NCI-H2227 treated with DMSO at 0.1 percent for 48 hours (cell line): ENCODE measurements at regions not wholly inside any gene's neighbourhood (a gene's known extent, or its start where the extent isn't known, plus 50 kb on each side); places are given as distances from the start of the nearest gene placed in this dataset.
A peak's percentile ranks its signal among the peaks of the same experiment; 100 is the strongest.
"Not testable (repeated sequence)": the region's sequence is repeated elsewhere in the genome, so short reads cannot be mapped to it uniquely, and the experiment has no call there.

Source experiments
- DNase-seq: peaks from one replicate; lab custom pipeline; 2025; lab: John Stamatoyannopoulos, UW

- DNase-seq = no peak
Observed at GRCh38 chr3:194042927-194043326, 93.0 kb upstream of the HES1 start.

GRCh38 chr3:194043516-194043915 lies 92.4 kb upstream of the HES1 start:
- DNase-seq = no peak

- DNase-seq = no peak
Observed at GRCh38 chr3:194045289-194045688, 90.7 kb upstream of the HES1 start.

GRCh38 chr3:194045919-194046318 lies 90.0 kb upstream of the HES1 start:
- DNase-seq = no peak

- DNase-seq = no peak
Observed at GRCh38 chr3:194046531-194046930, 89.4 kb upstream of the HES1 start.

DNA sequence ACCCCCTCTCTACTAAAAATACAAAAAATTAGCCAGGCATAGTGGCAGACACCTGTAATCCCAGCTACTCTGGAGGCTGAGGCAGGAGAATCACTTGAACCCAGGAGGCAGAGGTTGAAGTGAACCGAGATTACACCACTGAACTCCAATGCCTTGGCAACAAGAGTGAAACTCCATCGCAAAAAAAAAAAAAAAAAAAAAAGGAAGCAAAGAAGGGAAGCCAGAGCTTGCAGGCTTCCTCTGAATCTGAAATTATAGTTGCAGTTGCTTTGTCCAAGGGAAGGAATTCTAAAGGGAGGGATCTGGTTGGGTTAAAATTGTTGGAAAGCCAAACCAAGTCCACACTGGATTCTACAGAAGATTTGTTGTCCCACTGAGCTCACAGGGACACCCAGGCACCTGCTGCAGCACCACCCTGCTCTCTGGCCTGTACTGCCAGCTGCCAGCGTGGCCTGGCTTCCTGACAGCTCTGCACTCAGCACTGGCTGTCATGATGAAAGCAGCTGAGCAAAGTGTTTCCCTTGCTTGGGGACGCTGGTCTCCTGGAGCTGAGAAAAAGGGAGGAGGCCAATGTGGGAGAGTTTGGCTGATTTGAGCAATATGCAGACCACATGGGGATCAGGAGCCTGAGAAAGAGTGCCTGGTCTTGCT lies 88.8 kb upstream of the HES1 start:
- no peak for DNase-seq

DNA sequence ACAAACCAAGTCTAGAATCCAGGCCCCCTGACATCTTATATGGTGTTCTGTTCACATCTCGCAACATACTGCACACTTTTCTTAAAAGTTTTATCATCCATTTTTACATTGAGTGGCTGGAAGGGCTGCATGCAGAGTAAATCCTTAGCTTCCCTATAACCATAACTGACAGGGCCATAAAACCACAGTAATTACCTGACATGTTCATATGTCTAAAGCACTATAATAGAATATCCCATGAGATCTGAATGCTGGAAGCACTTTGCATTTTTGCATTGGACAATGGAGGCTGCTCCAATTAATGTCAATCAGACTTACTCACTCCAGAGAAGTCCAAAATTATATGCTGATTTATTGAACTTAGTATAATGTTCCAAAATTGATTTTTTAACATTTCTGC lies 86.6 kb upstream of the HES1 start:
- DNase-seq = no peak

GRCh38 chr3:194050782-194051320 lies 85.1 kb upstream of the HES1 start:
- DNase-seq = no peak

GRCh38 chr3:194051366-194052149 lies 84.4 kb upstream of the HES1 start:
- peak; percentile 82 for DNase-seq

DNA sequence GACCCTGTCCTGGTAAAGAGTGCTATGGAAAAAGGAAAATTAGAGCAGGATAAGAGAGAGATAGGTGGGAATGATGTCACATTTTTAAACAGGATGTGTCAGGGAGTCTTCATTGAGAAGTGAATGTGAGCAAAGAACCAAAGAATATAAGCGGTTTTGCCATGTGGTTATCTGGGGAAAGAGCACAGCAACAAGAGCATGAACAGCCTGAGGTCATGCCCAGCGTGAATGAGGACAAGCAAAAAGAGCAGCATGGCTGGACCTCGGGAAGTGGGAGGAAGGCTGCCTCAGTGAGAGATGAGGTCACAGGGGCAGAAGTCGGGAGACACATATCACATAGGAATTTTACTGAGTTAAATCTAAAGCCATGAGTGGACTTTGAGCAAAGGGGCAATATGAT lies 82.8 kb upstream of the HES1 start:
- no peak for DNase-seq

DNA sequence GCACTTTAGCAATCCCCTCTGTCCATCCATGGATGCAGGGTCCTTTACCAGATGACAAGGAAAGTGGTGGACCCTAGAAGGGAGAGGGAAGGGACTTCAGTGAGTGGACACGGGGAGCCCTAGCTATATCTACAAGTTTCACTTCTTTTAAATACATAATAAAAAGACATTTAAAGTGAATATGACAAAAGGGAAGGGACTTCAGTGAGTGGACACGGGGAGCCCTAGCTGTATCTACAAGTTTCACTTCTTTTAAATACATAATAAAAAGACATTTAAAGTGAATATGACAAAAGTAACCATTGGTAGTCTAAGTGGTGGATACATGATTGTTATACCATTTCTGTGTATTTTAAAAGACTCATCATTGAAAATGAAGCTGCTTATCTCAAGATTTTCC lies 81.9 kb upstream of the HES1 start:
- DNase-seq = no peak

- no peak for DNase-seq
Observed at GRCh38 chr3:194054540-194054939, 81.4 kb upstream of the HES1 start.

GRCh38 chr3:194054961-194055360 lies 81.0 kb upstream of the HES1 start:
- no peak for DNase-seq

GRCh38 chr3:194056323-194056722 lies 79.6 kb upstream of the HES1 start:
- DNase-seq = not testable (repeated sequence)

DNA sequence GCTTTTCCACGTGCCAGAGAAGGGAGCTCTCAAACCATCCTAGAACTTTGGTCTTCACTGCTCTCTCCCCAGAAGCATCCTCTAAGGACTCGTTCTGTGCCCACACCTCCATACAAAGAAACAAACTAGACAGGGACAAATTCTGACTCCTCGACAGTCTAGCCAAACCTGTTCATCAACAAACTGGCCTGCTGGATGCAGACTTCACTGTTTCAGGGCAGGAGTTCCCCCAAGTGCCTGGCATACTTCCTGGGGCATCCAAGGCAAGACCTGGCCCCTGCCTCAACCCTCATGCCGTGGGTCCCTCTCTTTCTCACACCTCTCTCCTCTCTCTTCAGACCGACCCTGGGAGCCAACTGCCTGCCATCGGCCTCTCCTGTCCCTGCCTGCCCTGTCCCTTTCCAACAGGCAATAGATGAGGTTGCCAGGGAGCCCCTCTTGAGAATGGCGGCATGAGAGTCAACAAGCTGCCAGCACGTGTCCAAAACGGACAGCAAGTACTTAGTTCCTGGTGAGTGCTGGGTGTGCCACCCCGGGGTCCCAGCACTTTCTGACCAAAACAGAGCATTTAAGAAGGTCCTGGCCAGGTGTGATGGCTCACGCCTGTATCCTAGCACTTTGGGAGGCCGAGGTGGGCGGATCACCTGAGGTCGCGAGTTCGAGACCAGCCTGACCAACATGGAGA lies 79.1 kb upstream of the HES1 start:
- DNase-seq = no peak

DNA sequence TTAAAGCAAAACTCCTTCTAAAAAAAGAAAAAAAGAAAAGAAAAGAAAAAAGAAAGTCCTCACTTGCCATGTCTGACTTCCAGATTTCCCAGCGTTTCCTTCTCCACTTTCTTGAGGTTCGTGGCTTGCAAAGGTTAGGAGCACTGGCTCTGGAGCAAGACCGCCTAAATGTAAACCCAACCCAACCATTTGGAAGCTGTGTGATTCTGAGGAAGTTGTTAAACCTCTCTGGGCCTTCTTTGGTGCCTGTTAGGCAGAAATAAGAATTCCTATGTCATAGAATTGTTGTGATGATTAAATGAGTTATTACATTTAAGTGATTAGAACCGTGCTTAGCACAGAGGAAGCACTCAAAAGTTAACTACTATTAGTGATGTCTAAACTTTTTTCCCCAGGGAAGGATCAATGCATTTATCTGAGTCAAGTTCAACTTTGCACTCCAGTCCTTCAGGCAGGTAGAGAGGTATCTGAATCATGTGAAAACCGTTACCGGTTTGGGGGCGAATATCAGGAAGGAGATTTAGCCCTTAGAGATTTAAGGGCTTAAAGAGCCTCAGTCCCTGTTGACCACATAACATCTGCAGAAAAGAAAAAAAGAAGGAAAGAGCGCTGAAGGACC lies 78.3 kb upstream of the HES1 start:
- DNase-seq = no peak

DNA sequence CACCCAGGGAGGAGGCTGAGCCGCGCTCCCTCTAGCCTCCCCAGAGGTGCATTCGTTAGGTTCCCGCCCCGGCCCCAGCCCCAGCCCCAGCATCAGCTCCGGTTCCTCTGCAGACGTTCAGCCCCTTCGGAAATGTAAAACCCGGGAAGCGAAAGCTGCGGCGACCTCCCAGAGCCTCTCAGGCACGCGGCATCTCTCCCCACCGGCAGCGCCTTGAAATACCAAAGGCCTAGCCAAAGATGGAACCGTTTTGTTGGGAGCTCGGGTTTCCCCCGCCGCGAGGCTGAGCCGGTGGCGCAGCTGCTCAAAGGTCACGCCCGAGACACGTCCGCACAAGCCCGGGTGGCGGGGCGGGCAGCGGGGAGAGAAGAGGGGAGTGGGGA lies 77.8 kb upstream of the HES1 start:
- peak; percentile 45 for DNase-seq

DNA sequence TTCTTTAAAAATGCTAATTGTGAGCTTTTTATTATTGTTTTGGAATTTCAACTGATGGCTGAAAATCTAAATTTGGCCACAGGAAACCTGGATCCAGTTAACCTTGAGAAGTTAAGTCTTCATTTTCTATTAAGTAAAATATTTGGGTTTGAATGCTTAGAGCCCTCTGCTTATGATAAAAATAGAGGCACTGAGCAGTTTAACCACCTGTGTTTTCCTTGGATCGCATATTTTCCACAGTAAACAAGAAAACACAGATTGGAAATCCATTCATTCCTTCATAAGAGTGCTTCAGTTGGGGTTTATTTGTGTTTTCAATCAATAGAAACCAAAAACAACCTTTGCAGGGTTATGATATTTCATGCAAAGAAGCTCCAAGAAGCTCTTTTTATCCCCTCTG lies 77.2 kb upstream of the HES1 start:
- no peak for DNase-seq

DNA sequence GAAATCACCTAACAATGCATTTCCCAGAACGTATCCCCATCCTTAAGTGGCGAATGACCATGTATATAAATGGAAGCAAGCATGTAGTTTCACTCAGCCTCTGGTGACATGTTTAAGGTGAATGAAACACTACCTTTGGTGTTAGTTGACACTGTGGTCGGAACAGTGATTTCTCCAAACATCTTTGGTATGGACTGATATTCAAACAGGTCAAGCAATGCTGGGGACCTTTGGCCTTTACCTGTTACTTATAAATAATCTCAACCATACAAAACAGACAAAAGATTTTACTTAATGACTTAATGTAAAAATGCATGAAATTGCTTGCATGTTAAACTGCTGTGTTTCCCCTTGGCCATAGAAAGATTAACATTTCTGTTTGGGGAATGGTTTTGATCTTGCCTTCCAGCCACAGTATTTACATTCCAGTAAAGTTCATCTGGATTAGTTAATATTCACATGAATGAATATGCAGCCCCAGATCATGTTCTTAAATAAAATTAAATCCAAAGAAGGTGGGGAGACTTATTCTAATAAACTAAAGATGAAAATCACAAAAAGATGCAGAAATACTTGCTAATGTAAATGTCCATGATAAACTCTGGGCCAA lies 74.4 kb upstream of the HES1 start:
- no peak for DNase-seq

DNA sequence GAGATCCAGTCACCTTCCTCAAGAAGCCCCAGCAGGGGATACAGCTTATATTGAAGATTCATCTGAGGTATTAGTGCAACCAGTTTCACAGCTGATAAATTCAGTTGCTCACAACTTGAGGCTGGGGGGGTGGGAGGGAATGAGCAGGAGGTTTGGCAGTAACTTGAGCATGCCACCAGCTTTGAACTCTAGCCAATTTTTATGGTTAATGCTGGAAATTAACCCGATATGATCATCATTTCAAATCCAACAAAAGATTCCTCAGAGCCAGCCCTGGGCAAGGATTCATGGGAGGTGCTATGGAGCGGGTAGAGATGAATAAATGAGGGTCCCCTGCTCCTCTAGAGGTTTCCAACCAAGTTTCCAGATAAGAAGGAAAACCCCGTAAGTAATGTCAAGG lies 73.1 kb upstream of the HES1 start:
- DNase-seq = no peak

GRCh38 chr3:194064380-194065332 lies 71.3 kb upstream of the HES1 start:
- no peak for DNase-seq
